NT2/D1 (cell line): ENCODE measurements at regions not wholly inside any gene's neighbourhood (a gene's known extent, or its start where the extent isn't known, plus 50 kb on each side); places are given as distances from the start of the nearest gene placed in this dataset.

Experiments
- YY1 ChIP-seq: IDR thresholded peaks from 2 replicates; pipeline ENCODE4 v1.6.1; 2011; ENCODE audit not compliant: insufficient read length, insufficient read depth
- ZNF274 ChIP-seq: IDR thresholded peaks from 2 replicates; pipeline ENCODE4 v1.6.1; 2011; ENCODE audit warnings: mild to moderate bottlenecking, low read depth, low read length

- TF ChIP-seq ZNF274 = no peak
- TF ChIP-seq YY1 = no peak
Observed at GRCh38 chr6:69571234-69571633, 225.6 kb downstream of the LMBRD1 start.
